Upper lobe of right lung (tissue), 1 donor: ENCODE measurements at regions not wholly inside any gene's neighbourhood (a gene's known extent, or its start where the extent isn't known, plus 50 kb on each side); places are given as distances from the start of the nearest gene placed in this dataset.

ENCODE experiments used
- ATAC-seq: fragments of 200-7000 bp; cut with Tn5 transposase; one replicate; pipeline ENCODE4 v1.9.1; 2020; ENCODE audit warnings: mild to moderate bottlenecking, moderate library complexity
- DNase-seq: peaks from one replicate; pipeline ENCODE4 v3.0.0-alpha.2; 2020
- H3K27ac ChIP-seq: fragments of 200-600 bp; one replicate; pipeline ENCODE4 v1.8.0; 2022
- H3K27me3 ChIP-seq: fragments of 200-600 bp; one replicate; pipeline ENCODE4 v1.8.0; 2022; ENCODE audit warnings: mild to moderate bottlenecking
- H3K36me3 ChIP-seq: fragments of 200-600 bp; one replicate; pipeline ENCODE4 v1.8.0; 2022
- H3K4me1 ChIP-seq: fragments of 200-600 bp; one replicate; pipeline ENCODE4 v1.8.0; 2022
- H3K4me3 ChIP-seq: fragments of 200-600 bp; one replicate; pipeline ENCODE4 v1.8.0; 2022; ENCODE audit warnings: mild to moderate bottlenecking
- H3K9me3 ChIP-seq: fragments of 200-600 bp; one replicate; pipeline ENCODE4 v1.8.0; 2022
- intact Hi-C: fragments of 100-400 bp; cut with DNase I; formaldehyde crosslinking; loops from one replicate; pipeline ENCODE4 v1.11.0; 2022
- TF ChIP-seq, protein P1 (sequence below): fragments of 200-600 bp; IDR thresholded peaks from one replicate; pipeline ENCODE4 v1.8.0; 2022; ENCODE audit warnings: antibody characterized with exemption
- donor health status: DM: no; HTN: yes; CAD: no; lungs with severe emphysema.

GRCh38 chr4:131207589-131207988 is 1941.5 kb upstream of the PCDH10 start:
- Histone ChIP-seq H3K36me3 (no peaks in the 10 kb centered on the region), H3K4me1 (no peaks in the 10 kb centered on the region), H3K27ac (no peak overlapping the region), H3K4me3 (no peak overlapping the region), H3K27me3 (no peaks in the 10 kb centered on the region), H3K9me3 (no peaks in the 10 kb centered on the region)
- intact Hi-C loops, result no loop called here
- DNase-seq (no peak), ATAC-seq (no peak)
- TF ChIP-seq, protein P1, sequence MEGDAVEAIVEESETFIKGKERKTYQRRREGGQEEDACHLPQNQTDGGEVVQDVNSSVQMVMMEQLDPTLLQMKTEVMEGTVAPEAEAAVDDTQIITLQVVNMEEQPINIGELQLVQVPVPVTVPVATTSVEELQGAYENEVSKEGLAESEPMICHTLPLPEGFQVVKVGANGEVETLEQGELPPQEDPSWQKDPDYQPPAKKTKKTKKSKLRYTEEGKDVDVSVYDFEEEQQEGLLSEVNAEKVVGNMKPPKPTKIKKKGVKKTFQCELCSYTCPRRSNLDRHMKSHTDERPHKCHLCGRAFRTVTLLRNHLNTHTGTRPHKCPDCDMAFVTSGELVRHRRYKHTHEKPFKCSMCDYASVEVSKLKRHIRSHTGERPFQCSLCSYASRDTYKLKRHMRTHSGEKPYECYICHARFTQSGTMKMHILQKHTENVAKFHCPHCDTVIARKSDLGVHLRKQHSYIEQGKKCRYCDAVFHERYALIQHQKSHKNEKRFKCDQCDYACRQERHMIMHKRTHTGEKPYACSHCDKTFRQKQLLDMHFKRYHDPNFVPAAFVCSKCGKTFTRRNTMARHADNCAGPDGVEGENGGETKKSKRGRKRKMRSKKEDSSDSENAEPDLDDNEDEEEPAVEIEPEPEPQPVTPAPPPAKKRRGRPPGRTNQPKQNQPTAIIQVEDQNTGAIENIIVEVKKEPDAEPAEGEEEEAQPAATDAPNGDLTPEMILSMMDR, result no peak

- Histone ChIP-seq H3K27me3 (no peaks in the 10 kb centered on the region), H3K4me3 (no peak overlapping the region), H3K27ac (no peak overlapping the region), H3K36me3 (no peaks in the 10 kb centered on the region), H3K4me1 (no peaks in the 10 kb centered on the region), H3K9me3 (no peaks in the 10 kb centered on the region)
- intact Hi-C loops, result no loop called here
- DNase-seq (no peak), ATAC-seq (no peak)
- TF ChIP-seq, protein P1, result no peak
Observed at GRCh38 chr4:131248314-131248713, 1900.8 kb upstream of the PCDH10 start.

GRCh38 chr4:131251321-131251720 is 1897.8 kb upstream of the PCDH10 start:
- H3K27me3 ChIP-seq, result no peaks in the 10 kb centered on the region
- TF ChIP-seq, protein P1, result no peak
- no peaks in the 10 kb centered on the region for H3K4me1 ChIP-seq
- no peak for DNase-seq
- no peak overlapping the region for H3K4me3 ChIP-seq
- no peaks in the 10 kb centered on the region for H3K36me3 ChIP-seq
- H3K9me3 ChIP-seq, result no peaks in the 10 kb centered on the region
- intact Hi-C loops, result no loop called here
- H3K27ac ChIP-seq, result no peak overlapping the region
- peak; percentile 25 for ATAC-seq

- DNase-seq (no peak), ATAC-seq (no peak)
- TF ChIP-seq, protein P1, result no peak
- Histone ChIP-seq H3K27ac (no peak overlapping the region), H3K4me3 (no peak overlapping the region), H3K4me1 (no peaks in the 10 kb centered on the region), H3K36me3 (no peaks in the 10 kb centered on the region), H3K27me3 (no peaks in the 10 kb centered on the region), H3K9me3 (no peaks in the 10 kb centered on the region)
- intact Hi-C loops, result no loop called here
Observed at GRCh38 chr4:131257241-131257640, 1891.9 kb upstream of the PCDH10 start.

DNA sequence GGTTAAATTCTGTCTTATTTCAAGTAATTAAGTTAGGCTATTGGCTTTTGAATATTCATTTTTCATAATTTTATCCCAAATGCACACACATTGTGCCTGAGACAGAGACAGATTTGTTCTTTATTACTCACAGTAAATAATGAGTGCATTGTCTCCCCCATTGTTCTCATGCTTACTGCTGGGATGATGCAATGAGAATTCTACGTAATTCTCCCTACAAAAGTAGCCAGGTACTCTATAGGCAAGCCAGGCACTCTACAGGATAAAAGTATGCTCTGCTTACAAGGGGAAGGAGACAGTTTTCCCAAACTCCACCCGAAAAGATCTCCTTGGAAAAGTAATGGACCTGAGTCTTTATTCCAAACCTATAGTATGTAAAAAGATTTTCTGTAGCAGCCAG is 1890.7 kb upstream of the PCDH10 start:
- no peaks in the 10 kb centered on the region for H3K4me1 ChIP-seq
- DNase-seq, result no peak
- H3K27ac ChIP-seq, result no peak overlapping the region
- H3K27me3 ChIP-seq, result no peaks in the 10 kb centered on the region
- no peaks in the 10 kb centered on the region for H3K36me3 ChIP-seq
- no peak for ATAC-seq
- H3K9me3 ChIP-seq, result no peaks in the 10 kb centered on the region
- intact Hi-C loops, result no loop called here
- no peak overlapping the region for H3K4me3 ChIP-seq
- TF ChIP-seq, protein P1, result no peak

DNA sequence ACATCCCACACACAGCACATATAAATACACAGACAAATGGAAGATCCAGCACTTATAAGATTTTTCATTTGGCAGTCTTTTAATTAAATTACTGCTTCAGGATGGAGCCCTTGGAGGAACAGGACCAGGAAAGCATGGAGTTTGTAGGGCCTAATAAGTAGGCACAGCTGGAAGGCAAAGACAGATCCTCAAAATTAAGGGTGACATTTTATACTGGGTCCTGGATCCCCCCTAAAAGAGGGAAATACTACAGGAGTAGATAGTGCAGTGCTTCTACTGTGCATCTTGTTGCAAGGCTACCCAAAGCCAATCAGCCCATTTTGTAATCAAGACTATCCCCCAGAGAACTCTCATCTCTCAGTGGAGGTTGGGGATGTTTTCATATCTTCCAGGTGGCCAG is 1860.7 kb upstream of the PCDH10 start:
- Histone ChIP-seq H3K36me3 (no peaks in the 10 kb centered on the region), H3K4me3 (no peak overlapping the region), H3K27me3 (no peaks in the 10 kb centered on the region), H3K4me1 (no peaks in the 10 kb centered on the region), H3K27ac (no peak overlapping the region), H3K9me3 (no peaks in the 10 kb centered on the region)
- no peak for ATAC-seq
- TF ChIP-seq, protein P1, result no peak
- no peak for DNase-seq
- intact Hi-C loops, result no loop called here
